Vagina (tissue), 2 donors: ENCODE measurements at regions not wholly inside any gene's neighbourhood (a gene's known extent, or its start where the extent isn't known, plus 50 kb on each side); places are given as distances from the start of the nearest gene placed in this dataset. TPM values are rescaled to one million over a fixed set of nuclear protein-coding genes. Genes with fewer than 3 reads are reported as not detected.
"Not testable (repeated sequence)": the region's sequence is repeated elsewhere in the genome, so short reads cannot be mapped to it uniquely, and the experiment has no call there.

Experiments used
- DNase-seq, 2 donors: peaks; one replicate each; pipeline ENCODE4 v3.0.0-alpha.2; 2017; ENCODE audit errors: extremely low spot score in 2 of 2
- H3K27ac ChIP-seq: fragments of 200-600 bp; sonication (generic); one replicate; pipeline ENCODE4 v1.5.1; 2019
- H3K27me3 ChIP-seq: fragments of 200-600 bp; sonication (generic); one replicate; pipeline ENCODE4 v1.5.1; 2019
- H3K36me3 ChIP-seq, 2 donors: fragments of 200-600 bp; sonication (generic); one replicate each; pipeline ENCODE4 v1.5.1; 2017 to 2019
- H3K4me1 ChIP-seq: fragments of 200-600 bp; sonication (generic); one replicate; pipeline ENCODE4 v1.5.1; 2019
- H3K4me3 ChIP-seq, 2 donors: fragments of 200-600 bp; sonication (generic); 1 replicate in 1 of 2; 2 replicates in 1 of 2; pipeline ENCODE4 v1.5.1; 2016 to 2019
- H3K9me3 ChIP-seq: fragments of 200-600 bp; sonication (generic); one replicate; pipeline ENCODE4 v1.5.1; 2019
- POLR2A ChIP-seq, 2 donors: fragments of 450-650 bp; IDR thresholded peaks; one replicate each; pipeline ENCODE4 v1.6.1; 2017; ENCODE audit warnings: antibody characterized with exemption in 2 of 2, mild to moderate bottlenecking in 2 of 2, moderate library complexity in 2 of 2
- POLR2AphosphoS5 ChIP-seq, 2 donors: sonication (generic); formaldehyde crosslinking; IDR thresholded peaks; one replicate each; pipeline ENCODE4 v1.9.0; 2017; ENCODE audit warnings: antibody characterized with exemption in 2 of 2, mild to moderate bottlenecking in 2 of 2, low read depth in 1 of 2; ENCODE audit not compliant: insufficient read depth in 1 of 2
- intact Hi-C: fragments of 100-400 bp; cut with DNase I; formaldehyde crosslinking; loops from one replicate; pipeline ENCODE4 v1.15.1; 2023
- small RNA-seq: library from RNA; depleted of rRNA; stranded (forward); fragments of <200 nt; gene quantifications from one replicate; pipeline ENCODE3, GENCODE V24; 2016
- TF ChIP-seq, protein P1 (sequence below), 3 experiments: fragments of 450-650 bp in 2 of 3; fragments of 200-600 bp in 1 of 3; sonication (generic) in 1 of 3; IDR thresholded peaks; one replicate each; pipeline ENCODE4 v1.5.1; 2017 to 2019; ENCODE audit warnings: antibody characterized with exemption in 3 of 3, mild to moderate bottlenecking in 2 of 3, moderate library complexity in 2 of 3

DNA sequence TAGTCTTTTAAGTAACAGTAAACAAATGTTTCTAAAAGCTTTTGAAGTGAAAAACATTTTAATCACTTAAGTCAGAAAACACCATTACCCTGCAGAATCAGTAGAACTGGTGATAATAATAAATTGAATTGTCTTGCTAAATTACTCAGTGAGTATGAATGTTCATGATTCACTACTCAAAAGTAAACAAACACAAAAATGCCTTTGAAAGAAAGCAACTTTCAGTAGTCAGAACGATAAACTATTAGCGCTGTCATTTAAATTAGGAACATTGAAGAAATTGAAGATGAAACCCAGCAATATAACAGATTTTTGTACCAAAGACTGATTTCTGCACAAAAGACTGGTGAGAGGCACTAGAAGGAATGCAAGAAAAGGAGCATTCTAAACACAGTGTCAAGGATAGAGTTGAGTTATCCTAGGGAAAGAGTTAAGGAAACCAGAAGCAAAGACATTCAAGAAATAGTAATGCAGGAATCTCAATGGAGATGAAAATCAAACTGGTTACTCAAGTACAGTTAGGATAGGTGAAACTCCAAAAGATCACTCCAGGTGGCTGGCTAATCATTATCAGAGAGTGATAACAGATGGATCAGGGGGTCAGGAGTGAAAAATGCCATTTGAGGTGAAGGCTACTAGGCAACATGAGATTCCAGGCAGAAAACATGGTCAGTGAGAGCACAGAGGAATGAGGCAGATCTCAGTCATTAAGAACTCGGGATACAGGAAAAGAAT is 77.4 kb upstream of the ALG10 start:
- Histone ChIP-seq H3K4me1 (no peaks in the 10 kb centered on the region), H3K4me3 (no peak overlapping the region), H3K9me3 (peaks cover 3% of the 10 kb centered on the region), H3K27me3 (no peaks in the 10 kb centered on the region), H3K27ac (no peak overlapping the region), H3K36me3 (no peaks in the 10 kb centered on the region)
- intact Hi-C loops: no loop called here
- DNase-seq: no peak
- TF ChIP-seq POLR2A (IDR thresholded peaks at IDR 0.05) (no peak), POLR2AphosphoS5 (IDR thresholded peaks at IDR 0.05; ENCODE audit: insufficient read depth in 1 of 2, low read depth in 1 of 2) (no peak)
- TF ChIP-seq, protein P1, sequence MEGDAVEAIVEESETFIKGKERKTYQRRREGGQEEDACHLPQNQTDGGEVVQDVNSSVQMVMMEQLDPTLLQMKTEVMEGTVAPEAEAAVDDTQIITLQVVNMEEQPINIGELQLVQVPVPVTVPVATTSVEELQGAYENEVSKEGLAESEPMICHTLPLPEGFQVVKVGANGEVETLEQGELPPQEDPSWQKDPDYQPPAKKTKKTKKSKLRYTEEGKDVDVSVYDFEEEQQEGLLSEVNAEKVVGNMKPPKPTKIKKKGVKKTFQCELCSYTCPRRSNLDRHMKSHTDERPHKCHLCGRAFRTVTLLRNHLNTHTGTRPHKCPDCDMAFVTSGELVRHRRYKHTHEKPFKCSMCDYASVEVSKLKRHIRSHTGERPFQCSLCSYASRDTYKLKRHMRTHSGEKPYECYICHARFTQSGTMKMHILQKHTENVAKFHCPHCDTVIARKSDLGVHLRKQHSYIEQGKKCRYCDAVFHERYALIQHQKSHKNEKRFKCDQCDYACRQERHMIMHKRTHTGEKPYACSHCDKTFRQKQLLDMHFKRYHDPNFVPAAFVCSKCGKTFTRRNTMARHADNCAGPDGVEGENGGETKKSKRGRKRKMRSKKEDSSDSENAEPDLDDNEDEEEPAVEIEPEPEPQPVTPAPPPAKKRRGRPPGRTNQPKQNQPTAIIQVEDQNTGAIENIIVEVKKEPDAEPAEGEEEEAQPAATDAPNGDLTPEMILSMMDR (IDR thresholded peaks at IDR 0.05): no peak

DNA sequence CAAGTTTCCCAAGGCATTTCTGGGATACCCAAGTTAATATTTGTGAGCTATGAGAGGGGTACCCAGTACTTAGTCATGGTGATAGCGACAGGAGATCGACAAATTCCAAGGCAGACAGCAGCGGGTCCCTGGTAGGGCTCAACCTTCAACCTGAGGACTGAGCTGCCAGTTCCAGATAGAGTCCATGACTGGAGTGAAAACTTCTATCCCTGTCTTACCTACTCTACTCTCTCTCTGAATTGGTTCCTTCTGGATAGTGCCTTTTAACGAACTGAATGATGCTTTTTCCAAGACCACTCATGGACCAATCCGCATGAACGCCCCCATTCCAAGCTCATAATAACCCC is 76.9 kb upstream of the ALG10 start:
- no peaks in the 10 kb centered on the region for H3K4me1 ChIP-seq
- TF ChIP-seq POLR2AphosphoS5 (IDR thresholded peaks at IDR 0.05; ENCODE audit: insufficient read depth in 1 of 2, low read depth in 1 of 2) (no peak), POLR2A (IDR thresholded peaks at IDR 0.05) (no peak)
- TF ChIP-seq, protein P1 (IDR thresholded peaks at IDR 0.05): no peak
- H3K27ac ChIP-seq: no peak overlapping the region
- no peaks in the 10 kb centered on the region for H3K36me3 ChIP-seq
- no peaks in the 10 kb centered on the region for H3K27me3 ChIP-seq
- no peak overlapping the region for H3K4me3 ChIP-seq
- DNase-seq: no peak
- H3K9me3 ChIP-seq: peaks cover 9% of the 10 kb centered on the region
- intact Hi-C loops: no loop called here

DNA sequence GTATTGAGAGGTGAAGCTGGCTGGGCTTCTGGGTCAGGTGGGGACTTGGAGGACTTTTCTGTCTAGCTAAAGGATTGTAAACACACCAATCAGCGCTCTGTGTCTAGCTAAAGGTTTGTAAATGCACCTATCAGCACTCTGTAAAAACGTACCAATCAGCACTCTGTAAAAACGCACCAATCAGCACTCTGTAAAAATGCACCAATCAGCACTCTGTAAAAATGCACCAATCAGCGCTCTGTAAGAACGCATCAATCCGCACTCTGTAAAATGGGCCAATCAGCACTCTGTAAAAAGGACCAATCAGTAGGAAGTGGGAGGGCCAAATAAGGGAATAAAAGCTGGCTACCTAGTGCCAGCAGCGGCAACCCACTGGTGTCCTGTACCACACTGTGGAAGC is 56.1 kb upstream of the ALG10 start:
- H3K4me3 ChIP-seq, H3K9me3 ChIP-seq, intact Hi-C loops, DNase-seq, H3K4me1 ChIP-seq, H3K27ac ChIP-seq, H3K27me3 ChIP-seq, H3K36me3 ChIP-seq: not testable (repeated sequence)

DNA sequence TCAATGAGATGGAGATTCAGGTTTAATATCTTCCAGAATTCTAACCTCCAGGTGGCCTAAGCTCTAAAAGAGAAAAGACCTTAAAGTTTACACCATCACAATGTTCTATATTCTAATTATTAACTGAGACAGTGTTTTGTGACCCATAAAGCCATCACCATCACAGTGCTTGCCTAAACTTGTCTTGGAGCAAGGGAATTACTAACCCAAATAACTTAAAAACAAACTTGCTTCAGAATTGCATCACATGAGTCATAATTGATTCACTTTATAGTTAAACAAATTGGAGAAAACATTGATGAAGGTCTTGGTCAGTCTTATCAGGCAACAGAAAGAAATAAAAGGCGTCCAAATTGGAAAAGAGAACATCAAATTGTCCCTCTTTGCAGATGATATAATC is 54.5 kb upstream of the ALG10 start:
- H3K36me3 ChIP-seq: no peaks in the 10 kb centered on the region
- no peak for DNase-seq
- TF ChIP-seq POLR2A (IDR thresholded peaks at IDR 0.05) (no peak), POLR2AphosphoS5 (IDR thresholded peaks at IDR 0.05; ENCODE audit: insufficient read depth in 1 of 2, low read depth in 1 of 2) (no peak)
- TF ChIP-seq, protein P1 (IDR thresholded peaks at IDR 0.05): no peak
- no peaks in the 10 kb centered on the region for H3K27me3 ChIP-seq
- H3K27ac ChIP-seq: no peak overlapping the region
- H3K4me1 ChIP-seq: no peaks in the 10 kb centered on the region
- H3K4me3 ChIP-seq: no peak overlapping the region
- intact Hi-C loops: no loop called here
- H3K9me3 ChIP-seq: no peaks in the 10 kb centered on the region

Small RNA genes in the stretch of these regions (small RNA-seq; reads per million reads assigned to genes)
- gene RNU6-400P (not detected), gene RNU6-472P (not detected)
